Neutrophil (primary cell): ENCODE measurements at regions not wholly inside any gene's neighbourhood (a gene's known extent, or its start where the extent isn't known, plus 50 kb on each side); places are given as distances from the start of the nearest gene placed in this dataset.

Experiments
- H3K27ac ChIP-seq: fragments of 200-600 bp; sonication (generic); 2 replicates; pipeline ENCODE4 v1.5.1; 2016; ENCODE audit warnings: mild to moderate bottlenecking, moderate library complexity
- H3K27me3 ChIP-seq: fragments of 200-600 bp; sonication (generic); 2 replicates; pipeline ENCODE4 v1.6.0; 2016; ENCODE audit warnings: mild to moderate bottlenecking
- H3K36me3 ChIP-seq: fragments of 200-600 bp; sonication (generic); 2 replicates; pipeline ENCODE4 v1.5.1; 2017
- H3K4me1 ChIP-seq, 2 experiments: fragments of 200-600 bp in 1 of 2; sonication (generic) in 1 of 2; 1 replicate in 1 of 2; 2 replicates in 1 of 2; pipeline versions ENCODE4 v1.5.1 to v1.6.1; 2013 to 2016; ENCODE audit warnings: low read depth in 1 of 2, low read length in 1 of 2, mild to moderate bottlenecking in 1 of 2, moderate library complexity in 1 of 2; ENCODE audit not compliant: control insufficient read depth in 1 of 2, insufficient read depth in 1 of 2
- H3K4me3 ChIP-seq, 2 experiments: fragments of 200-600 bp in 1 of 2; sonication (generic) in 1 of 2; 1 replicate in 1 of 2; 2 replicates in 1 of 2; pipeline ENCODE4 v1.5.1; 2013 to 2016; ENCODE audit warnings: low read depth in 1 of 2, low read length in 1 of 2, mild to moderate bottlenecking in 1 of 2, moderate library complexity in 1 of 2
- H3K9me3 ChIP-seq: fragments of 200-600 bp; sonication (generic); 2 replicates; pipeline ENCODE4 v1.5.1; 2016
- TF ChIP-seq, protein P1 (sequence below): fragments of 200-600 bp; sonication (generic); IDR thresholded peaks from 2 replicates; pipeline ENCODE4 v1.5.1; 2016; ENCODE audit warnings: antibody characterized with exemption

DNA sequence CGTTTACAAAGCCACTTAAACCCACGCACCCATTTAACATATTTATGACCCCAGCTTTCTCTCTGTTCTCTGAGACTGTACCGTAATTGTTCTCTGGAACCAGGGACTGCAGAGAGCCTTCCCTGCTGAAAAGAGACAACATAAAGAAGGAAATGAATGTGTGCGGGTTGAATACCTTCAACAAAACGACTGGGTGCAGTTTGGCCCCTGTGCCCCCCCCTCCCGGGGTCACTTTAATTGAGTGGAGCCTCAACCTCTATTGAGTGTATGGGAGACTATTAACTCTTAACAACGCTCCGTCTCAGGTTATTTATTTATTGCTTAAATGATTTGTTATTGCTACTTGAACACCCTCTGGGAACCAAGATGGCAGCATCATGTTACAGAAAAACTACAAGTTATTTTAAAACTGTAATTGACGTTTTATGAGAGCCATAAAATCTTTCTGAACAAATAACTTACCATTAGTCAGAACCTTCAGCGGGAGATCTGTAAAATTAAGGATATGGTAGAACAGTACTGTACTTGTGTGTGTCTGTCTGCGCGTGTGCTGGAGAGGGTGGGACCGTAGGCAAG lies 70.6 kb downstream of the GAS1 start:
- H3K4me1 ChIP-seq: no peaks in the 10 kb centered on the region
- H3K4me3 ChIP-seq: no peak overlapping the region
- no peaks in the 10 kb centered on the region for H3K36me3 ChIP-seq
- no peaks in the 10 kb centered on the region for H3K27me3 ChIP-seq
- no peak overlapping the region for H3K27ac ChIP-seq
- no peaks in the 10 kb centered on the region for H3K9me3 ChIP-seq
- TF ChIP-seq, protein P1, sequence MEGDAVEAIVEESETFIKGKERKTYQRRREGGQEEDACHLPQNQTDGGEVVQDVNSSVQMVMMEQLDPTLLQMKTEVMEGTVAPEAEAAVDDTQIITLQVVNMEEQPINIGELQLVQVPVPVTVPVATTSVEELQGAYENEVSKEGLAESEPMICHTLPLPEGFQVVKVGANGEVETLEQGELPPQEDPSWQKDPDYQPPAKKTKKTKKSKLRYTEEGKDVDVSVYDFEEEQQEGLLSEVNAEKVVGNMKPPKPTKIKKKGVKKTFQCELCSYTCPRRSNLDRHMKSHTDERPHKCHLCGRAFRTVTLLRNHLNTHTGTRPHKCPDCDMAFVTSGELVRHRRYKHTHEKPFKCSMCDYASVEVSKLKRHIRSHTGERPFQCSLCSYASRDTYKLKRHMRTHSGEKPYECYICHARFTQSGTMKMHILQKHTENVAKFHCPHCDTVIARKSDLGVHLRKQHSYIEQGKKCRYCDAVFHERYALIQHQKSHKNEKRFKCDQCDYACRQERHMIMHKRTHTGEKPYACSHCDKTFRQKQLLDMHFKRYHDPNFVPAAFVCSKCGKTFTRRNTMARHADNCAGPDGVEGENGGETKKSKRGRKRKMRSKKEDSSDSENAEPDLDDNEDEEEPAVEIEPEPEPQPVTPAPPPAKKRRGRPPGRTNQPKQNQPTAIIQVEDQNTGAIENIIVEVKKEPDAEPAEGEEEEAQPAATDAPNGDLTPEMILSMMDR: no peak

DNA sequence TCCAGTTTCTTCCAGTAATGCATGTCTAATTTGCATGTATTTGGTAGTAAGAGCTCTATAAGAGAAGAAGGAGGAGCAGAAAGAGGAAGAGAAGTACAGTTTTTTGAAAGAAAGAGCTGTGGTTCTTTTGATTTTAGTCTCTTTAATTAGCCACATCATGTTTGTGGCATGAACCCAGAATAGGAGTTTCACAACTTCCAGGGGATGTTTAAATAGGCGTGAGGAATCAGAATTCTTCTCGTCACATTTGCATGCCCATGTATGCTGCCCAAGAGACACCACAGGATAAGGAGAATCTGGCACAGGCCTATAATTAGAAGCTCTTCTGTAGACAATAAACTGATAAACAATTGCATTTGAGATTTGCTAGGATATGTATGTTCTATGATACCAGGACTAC lies 78.7 kb downstream of the GAS1 start:
- Histone ChIP-seq H3K9me3 (no peaks in the 10 kb centered on the region), H3K27ac (no peak overlapping the region), H3K4me3 (no peak overlapping the region), H3K27me3 (no peaks in the 10 kb centered on the region), H3K4me1 (no peaks in the 10 kb centered on the region), H3K36me3 (no peaks in the 10 kb centered on the region)
- TF ChIP-seq, protein P1: no peak

DNA sequence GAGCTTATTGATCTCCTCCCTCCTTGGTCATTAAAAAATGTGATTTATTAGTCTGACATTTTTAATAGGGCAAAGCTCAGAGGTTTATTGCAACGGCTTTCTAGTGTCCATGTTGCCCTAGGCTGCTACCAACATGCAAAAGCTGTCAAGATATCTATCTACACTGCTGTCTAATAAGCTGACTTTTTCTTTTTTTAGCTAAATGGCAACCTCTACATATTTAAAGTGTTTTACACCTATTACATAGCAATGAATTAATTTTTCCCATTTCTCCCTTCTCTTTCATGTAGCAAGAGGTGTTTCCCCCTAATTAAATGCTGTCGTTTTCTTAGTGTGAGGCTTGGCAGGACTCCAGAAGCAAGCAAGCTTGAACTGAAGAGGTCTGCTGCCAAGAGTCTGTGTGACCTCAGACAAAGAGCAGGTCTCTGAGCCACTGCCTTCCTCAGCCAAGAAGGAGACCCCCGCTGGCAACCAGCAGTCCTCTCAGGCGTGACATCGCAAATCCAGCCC lies 79.4 kb downstream of the GAS1 start:
- TF ChIP-seq, protein P1: no peak
- no peaks in the 10 kb centered on the region for H3K9me3 ChIP-seq
- H3K4me1 ChIP-seq: no peaks in the 10 kb centered on the region
- H3K27ac ChIP-seq: no peak overlapping the region
- no peak overlapping the region for H3K4me3 ChIP-seq
- no peaks in the 10 kb centered on the region for H3K27me3 ChIP-seq
- no peaks in the 10 kb centered on the region for H3K36me3 ChIP-seq

DNA sequence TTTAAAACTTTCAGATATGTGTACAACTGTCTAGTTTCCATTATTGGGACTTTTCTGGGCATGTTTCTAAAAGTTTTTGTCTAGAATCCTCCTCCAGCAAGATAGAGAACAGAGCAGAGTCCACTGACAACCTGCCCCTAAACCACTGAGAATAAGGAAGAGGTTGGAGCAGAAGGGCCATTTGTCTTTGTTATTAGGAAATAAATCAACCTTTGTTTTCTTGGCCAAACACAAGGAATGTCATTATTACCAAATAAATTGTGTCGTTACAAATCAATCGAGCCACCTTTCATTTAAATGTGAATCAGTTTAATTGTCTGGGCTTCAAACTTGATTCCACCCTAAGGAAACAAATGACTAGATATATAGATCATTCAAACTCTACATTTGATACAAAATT lies 81.4 kb downstream of the GAS1 start:
- TF ChIP-seq, protein P1: no peak
- H3K4me1 ChIP-seq: no peaks in the 10 kb centered on the region
- H3K9me3 ChIP-seq: no peaks in the 10 kb centered on the region
- no peak overlapping the region for H3K27ac ChIP-seq
- H3K36me3 ChIP-seq: no peaks in the 10 kb centered on the region
- no peaks in the 10 kb centered on the region for H3K27me3 ChIP-seq
- H3K4me3 ChIP-seq: no peak overlapping the region

DNA sequence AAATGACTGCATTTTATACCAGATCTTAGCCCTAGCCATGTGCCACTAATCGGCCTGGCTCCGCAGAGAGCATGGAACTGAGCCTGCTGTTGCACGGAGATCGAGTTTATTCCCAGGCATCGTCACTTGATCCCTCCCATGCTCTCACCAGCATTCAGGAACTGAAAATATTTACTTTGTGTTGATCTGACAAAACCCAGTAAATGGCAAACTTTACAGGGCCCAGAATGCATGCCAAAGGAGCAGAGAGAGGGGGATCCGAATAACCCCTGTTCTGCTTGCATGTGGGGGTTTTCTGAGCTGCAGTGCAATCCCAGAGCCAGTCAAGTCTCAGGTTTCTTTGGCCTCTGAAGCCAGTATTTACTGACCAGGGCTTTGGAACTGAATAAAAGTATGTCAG lies 87.3 kb downstream of the GAS1 start:
- no peaks in the 10 kb centered on the region for H3K27me3 ChIP-seq
- H3K36me3 ChIP-seq: no peaks in the 10 kb centered on the region
- TF ChIP-seq, protein P1: no peak
- H3K9me3 ChIP-seq: no peaks in the 10 kb centered on the region
- H3K27ac ChIP-seq: no peak overlapping the region
- H3K4me1 ChIP-seq: no peaks in the 10 kb centered on the region
- H3K4me3 ChIP-seq: no peak overlapping the region

DNA sequence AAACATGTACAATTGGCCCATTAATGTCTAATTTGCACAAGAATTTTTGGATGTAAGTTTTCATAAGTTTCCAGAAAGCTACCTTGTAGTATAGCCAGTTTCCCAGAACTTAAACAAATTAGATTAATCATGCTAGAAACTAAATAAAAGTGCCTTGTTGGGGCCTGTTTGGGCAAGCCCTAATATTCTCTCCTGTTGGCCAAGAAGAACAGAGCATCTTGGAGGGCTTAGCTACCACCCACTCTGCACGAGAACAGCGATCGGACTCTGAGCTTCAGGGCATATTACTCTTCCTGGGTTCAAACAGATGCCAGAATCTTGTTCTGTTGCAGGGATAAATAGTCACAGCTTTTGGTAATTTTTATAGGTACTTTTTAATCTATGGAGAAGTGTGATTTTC lies 88.2 kb downstream of the GAS1 start:
- Histone ChIP-seq H3K4me1 (no peaks in the 10 kb centered on the region), H3K27ac (no peak overlapping the region), H3K36me3 (no peaks in the 10 kb centered on the region), H3K4me3 (no peak overlapping the region), H3K9me3 (no peaks in the 10 kb centered on the region), H3K27me3 (no peaks in the 10 kb centered on the region)
- TF ChIP-seq, protein P1: no peak
